ENCODE measurements at regions not wholly inside any gene's neighbourhood (a gene's known extent, or its start where the extent isn't known, plus 50 kb on each side); places are given as distances from the start of the nearest gene placed in this dataset.
"Not testable (repeated sequence)": the region's sequence is repeated elsewhere in the genome, so short reads cannot be mapped to it uniquely, and the experiment has no call there.

DNA sequence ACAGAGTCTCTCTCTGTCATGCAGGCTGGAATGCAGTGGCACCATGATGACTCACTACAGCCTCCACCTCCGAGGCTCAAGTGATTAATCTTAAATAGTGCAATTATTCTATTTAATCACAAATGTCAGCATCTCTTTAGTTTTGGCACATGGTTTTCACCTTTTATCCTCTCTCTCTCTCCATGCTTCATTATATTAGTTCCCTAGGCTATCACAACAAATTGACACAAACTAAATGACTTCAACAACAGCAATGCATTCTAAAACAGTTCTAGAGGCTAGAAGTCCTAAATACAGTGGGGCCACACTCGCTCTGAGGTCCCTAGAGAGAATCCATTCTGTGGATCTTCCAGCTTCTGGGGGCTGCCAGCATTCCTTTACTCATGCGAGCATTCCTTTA is 178.2 kb upstream of the ZNG1F start:
- not testable (repeated sequence) for DNase-seq (ENCODE audit: low read depth); H3K4me3 ChIP-seq (ENCODE audit: low read length)

DNA sequence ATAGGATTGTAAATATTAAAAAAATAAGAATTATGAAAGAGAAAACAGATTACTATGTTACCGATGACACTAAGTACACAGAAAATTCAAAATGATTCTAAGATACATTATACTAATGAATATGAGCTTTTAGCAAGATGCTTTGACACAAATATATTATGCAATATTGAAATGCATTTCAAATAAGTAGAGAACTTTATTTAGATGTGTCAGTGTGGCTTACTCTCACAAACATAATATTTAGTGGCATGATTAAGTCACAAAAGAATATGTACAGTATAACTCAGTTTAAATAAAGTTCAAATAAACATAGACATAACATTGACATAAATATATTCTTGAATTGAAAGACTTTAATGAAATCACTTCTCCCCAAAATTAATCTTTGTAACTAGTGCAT is 172.7 kb upstream of the ZNG1F start:
- DNase-seq (ENCODE audit: low read depth); H3K4me3 ChIP-seq (ENCODE audit: low read length): not testable (repeated sequence)

DNA sequence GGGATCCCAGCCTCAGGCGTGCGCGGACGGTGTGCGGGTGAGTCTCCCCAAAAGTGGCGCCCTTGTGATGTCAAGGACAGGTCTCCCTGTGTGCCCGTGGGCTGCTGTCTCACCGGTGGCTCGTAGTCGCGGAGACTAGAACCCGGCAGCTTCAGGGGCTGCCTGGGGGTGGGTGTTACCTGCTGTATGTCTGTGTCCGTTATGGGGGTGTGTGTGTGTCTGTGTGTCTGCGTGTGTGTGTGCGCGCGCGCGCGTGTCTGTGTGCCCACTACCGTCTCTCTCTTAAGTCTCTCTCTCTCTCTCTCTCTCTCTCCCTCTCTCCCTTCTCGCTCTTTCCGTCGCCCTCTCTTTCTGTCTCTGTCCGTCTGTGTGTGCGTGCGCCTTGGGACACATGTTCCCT is 170.0 kb upstream of the ZNG1F start:
- DNase-seq (ENCODE audit: low read depth) = peak; percentile 8
- peak overlapping the region; percentile 53 for H3K4me3 ChIP-seq (ENCODE audit: low read length)

DNA sequence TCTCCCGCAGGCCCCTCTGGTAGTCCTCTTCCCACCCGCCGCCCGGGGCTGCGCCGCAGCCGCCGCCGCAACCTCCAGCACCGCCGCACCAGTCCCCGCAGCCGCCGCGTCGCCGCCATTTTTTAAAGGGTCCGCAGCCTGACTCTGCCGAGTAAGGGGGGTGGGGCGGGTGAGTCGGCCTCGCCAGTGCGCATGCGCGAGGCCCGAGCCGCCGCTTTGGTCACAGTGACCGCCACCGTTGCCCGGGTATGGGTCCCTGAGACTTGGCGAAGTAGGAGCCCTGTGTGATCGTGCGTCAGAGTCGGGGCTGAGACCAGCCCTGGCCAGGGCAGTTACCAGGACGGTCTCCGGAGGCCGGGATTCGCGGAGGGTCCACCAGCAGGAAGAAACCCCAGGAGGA is 169.6 kb upstream of the ZNG1F start:
- H3K4me3 ChIP-seq (ENCODE audit: low read length) = peak overlapping the region; percentile 53
- peak; percentile 32 for DNase-seq (ENCODE audit: low read depth)

DNA sequence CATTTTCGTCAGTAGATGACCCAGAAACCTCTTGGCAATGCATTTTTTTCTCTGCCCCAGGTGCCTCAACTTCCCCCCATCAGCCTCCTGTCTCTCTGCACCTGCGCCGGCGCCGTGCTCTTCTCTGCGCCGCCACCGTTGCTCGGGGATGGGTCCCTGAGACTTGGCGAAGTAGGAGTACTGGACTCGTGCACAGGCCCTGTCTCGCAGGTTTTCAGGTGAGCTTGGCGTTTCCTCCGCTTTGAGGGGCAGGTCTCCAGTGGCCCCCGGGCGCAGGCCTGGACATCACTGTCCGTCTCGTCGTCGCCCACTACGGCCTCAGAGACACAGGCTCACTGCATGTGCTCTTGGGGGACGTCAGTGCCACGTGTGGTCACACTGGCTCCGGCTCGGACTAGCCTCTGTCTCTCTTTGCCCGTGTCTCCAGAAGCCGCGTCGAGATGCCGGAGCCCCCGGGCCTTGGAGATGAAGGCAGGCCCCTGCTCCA is 168.8 kb upstream of the ZNG1F start:
- DNase-seq (ENCODE audit: low read depth) = not testable (repeated sequence)
- peak overlapping the region; percentile 13 for H3K4me3 ChIP-seq (ENCODE audit: low read length)

DNA sequence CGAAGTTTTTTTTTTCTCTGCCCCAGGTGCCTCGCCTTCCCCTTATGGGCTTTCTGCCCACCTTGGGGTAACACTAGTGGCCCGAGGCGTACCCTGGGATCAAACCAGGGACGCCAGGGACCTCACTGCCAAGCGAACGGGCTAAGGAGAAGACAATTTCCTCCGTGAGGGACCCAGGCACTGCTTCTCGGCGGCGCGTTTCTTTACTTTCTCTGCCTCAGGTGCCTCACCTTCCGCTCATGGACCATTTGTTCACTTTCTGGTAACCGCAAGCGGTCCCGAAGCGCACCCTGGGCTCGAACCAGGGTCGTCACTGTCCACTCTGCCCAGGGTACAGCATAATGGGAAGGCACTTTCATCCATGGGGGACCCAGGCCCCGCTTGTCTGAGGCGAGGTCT is 168.2 kb upstream of the ZNG1F start:
- H3K4me3 ChIP-seq (ENCODE audit: low read length); DNase-seq (ENCODE audit: low read depth): not testable (repeated sequence)

DNA sequence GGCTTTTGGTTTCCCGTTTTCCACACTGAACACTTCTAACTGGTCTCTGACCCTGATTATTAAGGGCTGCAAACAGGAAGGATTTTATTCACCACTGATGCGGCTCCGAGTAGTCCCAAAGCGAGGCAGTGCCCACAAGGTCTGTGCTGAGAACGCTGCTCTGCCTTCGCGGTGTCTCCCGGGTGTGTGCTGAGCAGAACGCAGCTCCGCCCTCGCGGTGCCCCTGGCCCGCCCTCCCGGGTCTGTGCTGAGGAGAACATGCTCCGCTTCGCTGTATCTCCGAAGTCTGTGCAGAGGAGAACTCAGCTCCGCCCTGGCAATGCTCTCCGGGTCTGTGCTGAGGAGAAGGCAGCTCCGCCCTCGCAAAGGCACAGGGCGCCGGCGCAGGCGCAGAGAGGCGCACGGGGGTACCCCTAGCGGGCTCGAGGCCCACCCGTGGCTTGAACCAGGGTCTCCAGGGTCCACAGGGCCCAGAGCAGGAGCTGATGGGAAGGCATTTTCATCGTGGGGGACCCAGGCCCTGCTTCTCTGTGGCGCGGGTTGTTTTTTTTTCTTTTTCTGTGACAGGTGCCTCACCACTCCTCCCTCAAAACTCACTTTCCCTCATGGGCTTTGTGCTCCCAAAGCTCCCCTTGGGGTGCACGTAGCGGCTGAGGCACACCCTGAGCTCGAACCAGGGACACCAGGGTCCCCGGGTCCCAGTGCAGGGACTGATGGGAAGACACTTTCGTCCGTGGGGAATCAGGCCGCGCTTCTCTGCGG is 167.7 kb upstream of the ZNG1F start:
- peak; percentile 51 for DNase-seq (ENCODE audit: low read depth)
- H3K4me3 ChIP-seq (ENCODE audit: low read length) = not testable (repeated sequence)

DNA sequence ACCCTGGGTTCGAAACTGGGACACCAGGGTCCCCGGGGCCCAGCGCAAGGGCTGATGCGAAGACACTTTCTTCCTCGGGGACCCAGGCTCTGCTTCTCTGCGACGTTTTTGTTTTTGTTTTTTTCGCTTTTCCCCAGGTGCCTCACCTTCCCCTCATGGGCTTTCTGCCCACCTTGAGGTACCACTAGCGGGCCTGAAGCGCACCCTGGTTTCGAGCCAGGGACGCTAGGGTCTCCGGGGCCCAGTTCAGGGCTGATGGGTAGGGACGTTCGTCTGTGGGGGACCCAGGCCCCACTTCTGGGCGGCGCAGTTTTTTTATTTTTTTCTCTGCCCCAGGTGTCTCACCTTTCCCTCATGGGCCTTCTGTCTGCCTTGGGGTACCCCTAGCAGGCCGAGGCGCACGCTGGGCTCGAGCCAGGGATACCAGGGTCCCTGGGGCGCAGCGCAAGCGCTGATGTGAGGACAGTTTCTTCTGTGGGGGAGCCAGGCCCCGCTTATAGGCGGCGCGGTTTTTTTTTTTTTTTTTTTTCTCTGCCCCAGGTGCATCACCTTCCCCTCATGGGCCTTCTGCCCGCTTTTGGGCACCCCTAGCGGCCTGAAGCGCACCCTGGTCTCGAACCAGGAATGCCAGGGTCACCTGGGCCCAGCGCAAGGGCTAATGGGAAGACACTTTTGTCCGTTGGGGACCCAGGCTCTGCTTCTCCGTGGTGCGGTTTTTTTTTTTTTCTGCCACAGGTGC is 166.8 kb upstream of the ZNG1F start:
- DNase-seq (ENCODE audit: low read depth); H3K4me3 ChIP-seq (ENCODE audit: low read length): not testable (repeated sequence)

DNA sequence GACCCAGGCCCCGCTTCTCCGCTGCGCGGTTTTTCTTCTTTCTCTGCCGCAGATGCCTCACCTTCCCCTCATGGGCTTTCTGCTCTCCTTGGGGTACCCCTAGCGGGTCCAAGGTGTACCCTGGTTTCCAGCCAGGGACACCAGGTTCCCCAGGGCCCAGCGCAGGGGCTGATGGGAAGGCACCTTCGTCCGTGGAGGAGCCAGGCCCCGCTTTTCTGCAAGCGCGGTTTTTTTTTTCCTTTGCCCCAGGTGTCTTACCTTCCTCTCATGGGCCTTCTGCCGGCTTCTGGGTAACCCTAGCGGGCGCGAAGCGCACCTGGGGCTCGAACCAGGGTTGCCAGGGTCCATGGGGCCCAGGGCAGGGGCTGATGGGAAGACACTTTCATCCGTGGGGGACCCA is 165.9 kb upstream of the ZNG1F start:
- DNase-seq (ENCODE audit: low read depth); H3K4me3 ChIP-seq (ENCODE audit: low read length): not testable (repeated sequence)

DNA sequence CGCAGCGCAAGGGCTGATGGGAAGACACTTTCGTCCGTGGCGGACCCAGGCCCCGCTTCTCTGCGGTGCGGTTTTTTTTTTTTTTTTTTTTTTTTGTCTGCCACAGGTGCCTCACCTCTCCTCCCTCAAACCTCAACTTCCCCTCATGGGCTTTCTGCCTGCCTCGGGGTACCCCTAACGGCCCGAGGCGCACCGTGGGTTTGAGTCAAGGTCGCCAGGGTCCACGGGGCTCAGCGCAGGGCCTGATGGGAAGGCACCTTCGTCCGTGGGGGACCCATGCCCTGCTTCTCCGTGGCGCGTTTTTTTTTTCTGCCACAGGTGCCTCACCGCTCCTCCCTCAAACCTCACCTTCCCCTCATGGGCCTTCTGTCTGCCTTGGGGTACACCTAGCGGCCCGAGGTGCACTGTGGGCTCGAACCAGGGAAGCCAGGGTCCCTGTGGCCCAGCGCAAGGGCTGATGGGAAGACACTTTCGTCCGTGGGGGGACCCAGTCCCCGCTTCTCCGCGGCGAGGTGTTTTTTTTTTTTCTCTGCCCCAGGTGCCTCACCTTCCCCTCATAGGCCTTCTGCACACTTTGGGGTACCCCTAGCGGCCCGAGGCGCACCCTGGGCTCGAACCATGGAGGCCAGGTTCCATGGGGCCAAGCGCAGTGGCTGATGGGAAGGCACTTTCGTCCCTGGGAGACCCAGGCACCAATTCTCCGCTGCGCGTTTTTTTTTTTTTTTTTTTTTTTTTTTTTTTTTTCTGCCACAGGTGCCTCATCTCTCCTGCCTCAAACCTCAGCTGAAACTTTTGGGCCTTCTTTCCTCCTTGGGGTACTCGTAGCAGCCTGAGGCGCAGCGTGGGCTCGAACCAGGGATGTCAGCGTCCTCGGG is 165.2 kb upstream of the ZNG1F start:
- H3K4me3 ChIP-seq (ENCODE audit: low read length); DNase-seq (ENCODE audit: low read depth): not testable (repeated sequence)

DNA sequence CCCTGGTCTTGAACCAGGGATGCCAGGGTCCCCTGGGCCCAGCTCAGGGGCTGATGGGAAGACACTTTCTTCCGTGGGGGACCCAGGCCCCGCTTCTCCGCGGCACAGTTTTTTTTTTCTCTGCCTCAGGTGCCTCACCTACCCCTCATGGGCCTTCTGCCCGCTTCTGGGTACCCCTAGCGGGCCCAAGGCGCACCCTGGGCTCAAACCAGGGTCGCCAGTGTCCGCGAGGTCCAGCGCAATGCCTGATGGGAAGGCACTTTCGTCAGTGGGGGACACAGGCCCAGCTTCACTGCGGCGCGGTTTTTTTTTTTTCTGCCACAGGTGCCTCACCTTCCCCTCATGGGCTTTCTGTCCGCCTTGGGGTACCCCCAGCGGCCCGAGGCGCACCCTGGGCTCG is 163.9 kb upstream of the ZNG1F start:
- DNase-seq (ENCODE audit: low read depth); H3K4me3 ChIP-seq (ENCODE audit: low read length): not testable (repeated sequence)

DNA sequence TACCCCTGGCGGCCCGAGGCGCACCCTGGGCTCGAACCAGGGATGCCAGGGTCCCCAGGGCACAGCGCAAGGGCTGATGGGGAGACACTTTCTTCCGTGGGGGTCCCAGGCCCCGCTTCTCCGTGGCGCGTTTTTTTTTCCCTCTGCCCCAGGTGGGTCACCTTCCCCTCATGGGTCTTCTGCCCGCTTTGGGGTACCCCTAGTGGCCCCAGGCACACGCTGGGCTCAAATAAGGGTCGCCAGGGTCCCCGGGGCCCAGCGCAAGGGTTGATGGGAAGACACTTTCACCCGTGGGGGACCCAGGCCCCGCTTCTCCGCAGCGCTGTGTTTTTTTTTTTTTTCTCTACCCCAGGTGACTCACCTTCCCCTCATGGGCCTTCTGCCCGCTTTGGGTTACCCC is 163.3 kb upstream of the ZNG1F start:
- DNase-seq (ENCODE audit: low read depth) = not testable (repeated sequence)

DNA sequence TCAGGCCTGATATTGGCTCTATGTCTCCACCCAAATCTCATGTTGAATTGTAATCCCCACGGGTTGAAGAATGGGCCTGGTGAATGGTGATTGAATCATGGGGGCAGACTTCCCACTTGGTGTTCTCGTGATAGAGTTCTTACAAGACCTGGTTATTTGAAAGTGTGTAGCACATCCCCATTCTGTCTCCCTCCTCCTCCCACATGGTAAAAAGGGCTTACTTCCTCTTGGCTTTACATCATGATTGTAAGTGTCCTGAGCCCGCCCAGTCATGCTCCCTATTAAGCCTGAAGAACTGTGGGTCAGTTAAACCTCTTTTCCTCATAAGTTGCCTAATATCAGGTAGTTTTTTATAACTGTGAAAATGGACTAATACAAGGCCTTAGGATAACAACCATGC is 158.8 kb upstream of the ZNG1F start:
- not testable (repeated sequence) for DNase-seq (ENCODE audit: low read depth)

More for the DNA sequence above, 163.3 kb upstream of the ZNG1F start:
- not testable (repeated sequence) for H3K4me3 ChIP-seq (ENCODE audit: low read length)

DNA sequence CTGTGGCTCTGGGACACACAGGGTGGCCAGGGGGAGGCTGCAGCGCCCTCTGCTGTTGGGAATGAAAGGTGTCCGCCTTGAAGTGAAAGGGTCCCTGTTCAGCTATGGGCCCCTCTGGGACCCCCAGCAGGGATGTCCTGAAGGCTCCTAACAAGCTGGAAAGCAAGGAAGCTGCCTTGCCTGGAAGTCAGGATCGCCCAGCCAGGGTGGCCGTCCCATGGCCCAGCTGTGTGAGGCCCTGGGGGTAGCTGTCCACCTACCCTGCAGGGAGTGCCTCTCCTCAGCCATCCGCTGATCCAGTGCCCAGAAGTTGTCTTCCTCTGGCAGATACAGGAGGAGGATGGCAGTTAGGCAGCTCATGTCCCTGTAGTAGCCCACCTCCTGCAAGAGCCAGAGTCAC is 143.4 kb upstream of the ZNG1F start:
- DNase-seq (ENCODE audit: low read depth) = not testable (repeated sequence)

More for the DNA sequence above, 158.8 kb upstream of the ZNG1F start:
- H3K4me3 ChIP-seq (ENCODE audit: low read length) = not testable (repeated sequence)

DNA sequence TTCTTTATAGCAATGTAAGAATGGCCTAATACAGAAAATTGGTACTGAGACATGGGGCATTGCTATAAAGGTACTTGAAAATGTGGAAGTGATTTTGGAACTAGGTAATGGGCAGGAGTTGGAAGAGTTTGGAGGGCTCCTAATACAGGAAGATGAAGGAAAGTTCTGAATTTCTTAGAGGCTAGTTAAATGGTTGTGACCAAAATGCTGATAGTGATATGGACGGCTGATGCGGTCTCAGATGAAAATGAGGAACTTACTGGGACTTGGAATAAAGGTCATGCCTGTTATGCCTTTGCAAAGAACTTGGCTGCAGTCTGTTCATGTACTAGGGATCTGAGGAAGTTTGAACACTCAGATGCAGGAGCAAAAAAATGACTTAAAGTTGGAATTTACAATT is 132.2 kb upstream of the ZNG1F start:
- not testable (repeated sequence) for DNase-seq (ENCODE audit: low read depth); H3K4me3 ChIP-seq (ENCODE audit: low read length)

More for the DNA sequence above, 143.4 kb upstream of the ZNG1F start:
- not testable (repeated sequence) for H3K4me3 ChIP-seq (ENCODE audit: low read length)

DNA sequence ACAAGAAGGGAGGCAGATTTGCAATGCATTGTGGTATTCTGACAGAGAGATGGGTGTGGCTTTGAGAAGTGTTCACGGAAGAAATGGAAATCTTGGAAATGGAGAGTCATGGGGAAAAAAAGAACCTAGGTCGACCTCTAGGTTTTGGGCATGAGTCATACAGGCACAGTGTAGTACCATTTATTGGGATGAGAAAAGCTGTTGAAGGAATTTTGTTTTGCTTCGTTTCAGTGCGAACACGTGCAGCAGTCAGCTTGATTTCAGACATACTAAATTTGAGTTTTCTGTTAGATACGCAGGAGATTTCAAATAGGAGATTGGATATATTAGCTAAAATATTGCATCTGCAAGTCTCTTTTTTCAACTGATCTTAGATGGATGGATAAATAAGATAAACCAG is 119.8 kb upstream of the ZNG1F start:
- not testable (repeated sequence) for DNase-seq (ENCODE audit: low read depth); H3K4me3 ChIP-seq (ENCODE audit: low read length)

DNA sequence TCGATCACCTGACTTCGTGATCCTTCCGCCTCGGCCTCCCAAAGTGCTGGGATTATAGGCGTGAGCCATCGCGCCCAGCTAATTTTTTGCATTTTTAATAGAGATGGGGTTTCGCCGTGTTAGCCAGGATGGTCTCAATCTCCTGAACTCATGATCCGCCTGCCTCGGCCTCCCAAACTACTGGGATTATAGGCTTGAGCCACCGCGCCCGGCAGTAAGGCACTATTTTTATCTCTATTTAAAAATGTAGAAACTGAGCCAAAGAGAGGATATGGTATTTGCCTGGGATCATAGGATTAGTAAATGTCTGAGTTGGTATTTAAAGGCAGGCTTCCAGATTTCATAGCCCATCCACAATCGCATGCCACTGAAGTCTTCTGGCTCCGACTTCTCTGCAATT is 96.6 kb upstream of the ZNG1F start:
- not testable (repeated sequence) for DNase-seq (ENCODE audit: low read depth); H3K4me3 ChIP-seq (ENCODE audit: low read length)

DNA sequence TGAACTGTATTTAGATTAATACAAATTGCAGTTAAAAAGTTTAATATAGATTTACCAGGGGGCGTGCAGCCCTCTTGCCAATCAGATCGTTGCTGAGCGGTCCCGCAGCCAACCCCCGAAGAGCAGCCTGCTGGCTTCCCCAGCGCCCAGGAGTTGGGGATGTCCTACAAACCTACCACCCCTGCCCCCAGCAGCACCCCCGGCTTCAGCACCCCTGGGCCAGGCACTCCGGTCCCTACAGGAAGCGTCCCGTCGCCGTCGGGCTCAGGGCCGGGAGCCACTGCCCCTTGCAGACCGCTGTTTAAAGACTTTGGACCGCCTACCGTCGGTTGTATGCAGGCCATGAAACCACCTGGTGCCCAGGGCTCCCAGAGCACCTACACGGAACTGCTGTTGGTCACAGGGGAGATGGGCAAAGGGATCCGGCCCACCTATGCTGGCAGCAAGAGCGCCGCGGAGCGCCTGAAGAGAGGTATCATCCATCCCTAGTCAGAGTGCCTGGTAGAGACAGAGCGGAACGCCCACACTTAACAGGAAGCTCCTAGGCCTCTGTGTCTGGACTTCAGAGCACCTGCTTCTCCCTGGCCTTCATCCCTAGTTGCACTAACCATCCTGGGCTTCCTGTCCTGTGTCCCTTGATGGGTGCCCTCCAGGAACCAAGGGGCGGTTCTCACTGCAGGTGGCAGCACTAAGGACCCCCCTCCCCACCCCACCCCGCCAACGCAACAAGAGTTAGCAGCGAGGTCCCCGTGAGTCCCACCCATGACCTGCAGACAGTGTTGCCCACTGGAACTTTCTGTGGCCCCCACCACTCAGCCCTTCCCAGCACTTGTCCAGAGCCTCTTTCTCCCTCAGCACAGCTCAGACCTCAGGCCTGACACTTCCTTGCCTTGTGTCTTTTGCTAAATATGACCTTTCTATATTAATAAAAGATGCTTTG is 91.5 kb upstream of the ZNG1F start:
- not testable (repeated sequence) for DNase-seq (ENCODE audit: low read depth); H3K4me3 ChIP-seq (ENCODE audit: low read length)

DNA sequence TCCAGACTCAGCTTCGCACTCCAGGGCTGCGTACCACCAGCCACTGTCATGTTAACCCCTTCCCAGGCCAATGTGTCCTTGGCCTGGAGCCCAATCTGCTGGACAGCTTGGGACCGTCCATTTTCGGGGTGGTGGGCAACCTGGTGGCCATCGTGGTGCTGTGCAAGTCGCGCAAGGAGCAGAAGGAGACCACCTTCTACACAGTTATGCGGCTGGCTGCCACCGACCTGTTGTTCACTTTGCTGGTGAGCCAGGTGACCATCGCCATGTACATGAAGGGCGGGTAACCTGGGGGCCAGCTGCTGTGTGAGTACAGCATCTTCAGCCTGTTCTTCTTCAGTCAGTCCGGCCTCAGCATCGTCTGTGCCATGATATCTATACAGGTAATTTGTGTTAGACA is 90.3 kb upstream of the ZNG1F start:
- H3K4me3 ChIP-seq (ENCODE audit: low read length); DNase-seq (ENCODE audit: low read depth): not testable (repeated sequence)

Data from epithelial cell of esophagus (primary cell).